T-cell (primary cell): ENCODE measurements at regions not wholly inside any gene's neighbourhood (a gene's known extent, or its start where the extent isn't known, plus 50 kb on each side); places are given as distances from the start of the nearest gene placed in this dataset.

Source experiments
- ATAC-seq, 4 experiments: fragments of 200-7000 bp in 3 of 4; fragments of 150-1000 bp in 1 of 4; cut with Tn5 transposase; replicated peaks in 1 of 4; 1 replicate in 3 of 4; 2 replicates in 1 of 4; pipeline ENCODE4 v1.10.0; 2021; ENCODE audit warnings: moderate library complexity in 3 of 4, mild to moderate bottlenecking in 2 of 4, moderate number of reproducible peaks in 1 of 4
- CTCF ChIA-PET, 2 donors: fragments of 300-600 bp; sonication (Branson Sonifier 250); formaldehyde crosslinking; loops; one replicate each; lab custom pipeline; 2022; ENCODE audit warnings: antibody characterized with exemption in 2 of 2; lab: Charles Lee
- POLR2A ChIA-PET, 2 donors: fragments of 300-600 bp; sonication (Branson Sonifier 250); formaldehyde crosslinking; loops; one replicate each; lab custom pipeline; 2022; ENCODE audit warnings: antibody characterized with exemption in 2 of 2; lab: Charles Lee
- DNase-seq, 35 experiments: peaks; one replicate each; pipeline versions ENCODE4 v3.0.0 to v3.0.0-alpha.2; 2013 to 2023
- H3K27ac ChIP-seq: one replicate; pipeline ENCODE4 v1.5.1; 2013; ENCODE audit warnings: low read length
- H3K27me3 ChIP-seq, 2 experiments: replicated peaks in 1 of 2; 1 replicate in 1 of 2; 2 replicates in 1 of 2; pipeline versions ENCODE4 v1.6.1 to v1.7.0; 2013; ENCODE audit warnings: low read length in 1 of 2, mixed read lengths in 1 of 2; ENCODE audit not compliant: control insufficient read depth in 2 of 2, insufficient read depth in 2 of 2; ENCODE audit errors: extremely low read depth in 1 of 2
- H3K36me3 ChIP-seq, 2 donors: 1 replicate in 1 of 2; 2 replicates in 1 of 2; pipeline versions ENCODE4 v1.6.1 to v1.7.0; 2013; ENCODE audit warnings: low read length in 1 of 2; ENCODE audit not compliant: control insufficient read depth in 2 of 2, insufficient read depth in 1 of 2; ENCODE audit errors: extremely low read depth in 1 of 2
- H3K4me1 ChIP-seq, 2 experiments: 1 replicate in 1 of 2; 2 replicates in 1 of 2; pipeline versions ENCODE4 v1.6.1 to v1.7.0; 2013; ENCODE audit warnings: low read length in 2 of 2, mixed read lengths in 1 of 2; ENCODE audit not compliant: insufficient read depth in 2 of 2, control insufficient read depth in 1 of 2; ENCODE audit errors: extremely low read depth in 1 of 2
- H3K4me3 ChIP-seq, 2 donors: 1 replicate in 1 of 2; 2 replicates in 1 of 2; pipeline versions ENCODE4 v1.5.1 to v1.7.0; 2013; ENCODE audit warnings: mild to moderate bottlenecking in 2 of 2, low read length in 1 of 2, moderate library complexity in 1 of 2; ENCODE audit not compliant: control insufficient read depth in 1 of 2; ENCODE audit errors: extremely low read depth in 1 of 2
- H3K9me3 ChIP-seq: 2 replicates; pipeline ENCODE4 v1.7.0; 2013
- H3K27ac Mint-ChIP-seq, 2 donors: one replicate each; pipeline ENCODE4 v1.8.0; 2020 to 2021; ENCODE audit warnings: mild to moderate bottlenecking in 2 of 2, mixed read lengths in 2 of 2
- H3K27me3 Mint-ChIP-seq, 2 donors: one replicate each; pipeline ENCODE4 v1.8.0; 2021 to 2022; ENCODE audit warnings: mixed read lengths in 2 of 2
- H3K36me3 Mint-ChIP-seq: one replicate; pipeline ENCODE4 v1.8.0; 2021; ENCODE audit warnings: mixed read lengths
- H3K4me1 Mint-ChIP-seq, 3 donors: one replicate each; pipeline ENCODE4 v1.8.0; 2020 to 2022; ENCODE audit warnings: mixed read lengths in 3 of 3, mild to moderate bottlenecking in 1 of 3
- H3K4me3 Mint-ChIP-seq, 3 donors: one replicate each; pipeline ENCODE4 v1.8.0; 2020 to 2022; ENCODE audit warnings: mild to moderate bottlenecking in 3 of 3, mixed read lengths in 3 of 3, moderate library complexity in 3 of 3
- H3K9me3 Mint-ChIP-seq, 3 donors: one replicate each; pipeline ENCODE4 v1.8.0; 2020 to 2022; ENCODE audit warnings: mixed read lengths in 3 of 3
- WGBS: methylation state at CpG from one replicate; pipeline ENCODE4 v1.1.5; 2013; ENCODE audit warnings: missing lambda C conversion rate; ENCODE audit not compliant: insufficient coverage; 5-methylcytosine and 5-hydroxymethylcytosine counted together

- Mint-ChIP-seq H3K9me3 (no peaks in the 10 kb centered on the region), H3K4me1 (no peaks in the 10 kb centered on the region), H3K36me3 (no peaks in the 10 kb centered on the region), H3K4me3 (no peak overlapping the region), H3K27ac (no peak overlapping the region), H3K27me3 (peaks cover 0 to 20% of the 10 kb centered on the region in 2 donors)
- H3K27me3 ChIP-seq: peaks cover 0 to 14% of the 10 kb centered on the region in 2 experiments
- DNase-seq (no peak), ATAC-seq (no peak)
- H3K27ac ChIP-seq: no peak overlapping the region
- no peak overlapping the region for H3K4me3 ChIP-seq
- H3K4me1 ChIP-seq: no peaks in the 10 kb centered on the region
- CTCF ChIA-PET: no interaction called here
- no peaks in the 10 kb centered on the region for H3K36me3 ChIP-seq
- WGBS: 67% methylated on average over 4 of the region's 8 CpGs
- no peaks in the 10 kb centered on the region for H3K9me3 ChIP-seq
- POLR2A ChIA-PET: no interaction called here
Observed at GRCh38 chr2:128410758-128411215, 92.1 kb upstream of the HS6ST1 start.

GRCh38 chr2:128411431-128411830 is 92.8 kb upstream of the HS6ST1 start:
- Mint-ChIP-seq H3K36me3 (no peaks in the 10 kb centered on the region), H3K27ac (no peak overlapping the region), H3K4me1 (no peaks in the 10 kb centered on the region), H3K4me3 (no peak overlapping the region), H3K27me3 (peaks cover 0 to 14% of the 10 kb centered on the region in 2 donors), H3K9me3 (no peaks in the 10 kb centered on the region)
- Histone ChIP-seq H3K36me3 (no peaks in the 10 kb centered on the region), H3K27ac (no peak overlapping the region), H3K4me1 (no peaks in the 10 kb centered on the region), H3K4me3 (no peak overlapping the region), H3K27me3 (peaks cover 0 to 8% of the 10 kb centered on the region in 2 experiments), H3K9me3 (no peaks in the 10 kb centered on the region)
- POLR2A ChIA-PET: no interaction called here
- CTCF ChIA-PET: no interaction called here
- DNase-seq (no peak), ATAC-seq (no peak)
- WGBS: 87% methylated on average over 7 of the region's 9 CpGs

- Mint-ChIP-seq H3K27me3 (peaks cover 0 to 11% of the 10 kb centered on the region in 2 donors), H3K36me3 (no peaks in the 10 kb centered on the region), H3K4me3 (no peak overlapping the region), H3K4me1 (no peaks in the 10 kb centered on the region), H3K9me3 (no peaks in the 10 kb centered on the region), H3K27ac (no peak overlapping the region)
- Histone ChIP-seq H3K27me3 (peaks cover 0 to 11% of the 10 kb centered on the region in 2 experiments), H3K27ac (no peak overlapping the region), H3K9me3 (no peaks in the 10 kb centered on the region), H3K4me3 (no peak overlapping the region), H3K4me1 (no peaks in the 10 kb centered on the region), H3K36me3 (no peaks in the 10 kb centered on the region)
- ATAC-seq (no peak), DNase-seq (no peak)
- ChIA-PET CTCF (no interaction called here), POLR2A (no interaction called here)
- WGBS: 33% methylated on average over 1 of the region's 7 CpGs
Observed at GRCh38 chr2:128412181-128412871, 93.7 kb upstream of the HS6ST1 start.

DNA sequence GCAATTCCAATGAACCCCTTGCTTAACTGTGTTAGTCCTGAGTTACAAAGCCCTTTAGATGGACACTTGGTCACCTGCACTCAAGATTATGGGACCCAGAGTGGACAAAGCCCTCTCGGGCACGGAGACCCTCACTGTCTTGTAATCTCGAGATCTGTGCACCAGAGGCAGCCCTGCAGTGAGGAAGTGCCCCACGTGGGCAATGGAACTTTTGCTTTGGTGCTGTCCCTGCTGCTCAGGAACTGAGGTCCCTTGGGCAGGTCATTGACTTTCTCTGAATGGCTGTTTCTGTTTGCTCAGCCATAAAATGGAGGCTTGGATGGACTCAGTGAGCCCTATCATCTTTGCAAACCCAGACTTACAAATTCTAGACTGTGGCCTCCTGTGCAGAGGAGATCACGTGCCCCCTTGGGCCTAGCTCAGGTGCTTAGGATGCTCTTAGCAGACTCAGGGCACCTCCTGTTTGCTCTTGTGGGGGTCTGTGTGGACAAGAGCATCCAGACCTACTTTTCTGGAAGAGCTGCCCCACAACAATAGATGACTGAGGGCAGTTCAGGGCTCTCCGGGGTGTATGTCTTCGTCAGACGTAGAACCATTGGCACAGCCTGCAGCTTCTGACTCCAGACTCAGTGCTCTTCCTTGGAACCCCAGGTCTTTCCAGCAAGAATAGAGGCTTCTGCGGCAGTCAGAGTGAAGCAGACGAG is 94.5 kb upstream of the HS6ST1 start:
- Histone ChIP-seq H3K27ac (no peak overlapping the region), H3K4me1 (no peaks in the 10 kb centered on the region), H3K4me3 (no peak overlapping the region), H3K36me3 (no peaks in the 10 kb centered on the region), H3K9me3 (no peaks in the 10 kb centered on the region), H3K27me3 (peaks cover 0 to 11% of the 10 kb centered on the region in 2 experiments)
- Mint-ChIP-seq H3K4me3 (no peak overlapping the region), H3K27me3 (peaks cover 0 to 6% of the 10 kb centered on the region in 2 donors), H3K27ac (no peak overlapping the region), H3K36me3 (no peaks in the 10 kb centered on the region), H3K4me1 (no peaks in the 10 kb centered on the region), H3K9me3 (no peaks in the 10 kb centered on the region)
- ChIA-PET POLR2A (no interaction called here), CTCF (no interaction called here)
- 69% methylated on average over 7 of the region's 10 CpGs for WGBS
- no peak for DNase-seq
- ATAC-seq: no peak

GRCh38 chr2:128413718-128414341 is 95.2 kb upstream of the HS6ST1 start:
- ChIA-PET POLR2A (no interaction called here), CTCF (no interaction called here)
- ATAC-seq (no peak), DNase-seq (no peak)
- H3K4me1 Mint-ChIP-seq: no peaks in the 10 kb centered on the region
- no peaks in the 10 kb centered on the region for H3K27me3 Mint-ChIP-seq
- Histone ChIP-seq H3K27me3 (peaks cover 0 to 11% of the 10 kb centered on the region in 2 experiments), H3K9me3 (no peaks in the 10 kb centered on the region), H3K4me1 (no peaks in the 10 kb centered on the region), H3K27ac (no peak overlapping the region), H3K36me3 (no peaks in the 10 kb centered on the region), H3K4me3 (no peak overlapping the region)
- no peak overlapping the region for H3K4me3 Mint-ChIP-seq
- H3K27ac Mint-ChIP-seq: no peak overlapping the region
- WGBS: 80% methylated on average over 1 of the region's 5 CpGs
- no peaks in the 10 kb centered on the region for H3K9me3 Mint-ChIP-seq
- no peaks in the 10 kb centered on the region for H3K36me3 Mint-ChIP-seq

DNA sequence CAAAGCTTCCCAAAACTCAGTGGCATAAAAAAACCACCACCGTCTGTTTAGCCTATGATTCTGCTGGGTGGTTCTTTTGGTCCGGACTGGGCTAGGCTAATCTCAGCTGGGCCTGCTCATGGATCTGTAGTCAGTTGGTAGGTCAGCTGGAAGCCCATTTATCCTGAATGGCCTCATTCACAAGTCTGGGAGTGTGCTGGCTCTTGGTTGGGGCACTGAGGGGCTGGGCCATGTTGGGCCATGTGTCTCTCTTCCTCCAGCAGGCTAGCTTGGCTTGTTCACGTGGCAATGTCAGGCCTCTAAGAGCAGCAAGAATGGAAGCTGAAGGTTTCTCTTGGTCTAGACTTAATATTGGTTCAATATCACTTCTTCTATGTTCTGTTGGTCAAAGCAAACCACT is 95.7 kb upstream of the HS6ST1 start:
- 80% methylated on average over 2 of the region's 3 CpGs for WGBS
- no peak for DNase-seq
- H3K27ac Mint-ChIP-seq: no peak overlapping the region

More for the DNA sequence above, 95.7 kb upstream of the HS6ST1 start:
- Mint-ChIP-seq H3K36me3 (no peaks in the 10 kb centered on the region), H3K9me3 (no peaks in the 10 kb centered on the region), H3K4me3 (no peak overlapping the region), H3K4me1 (no peaks in the 10 kb centered on the region), H3K27me3 (no peaks in the 10 kb centered on the region)
- no peaks in the 10 kb centered on the region for H3K36me3 ChIP-seq
- no peaks in the 10 kb centered on the region for H3K9me3 ChIP-seq
- H3K27me3 ChIP-seq: peaks cover 0 to 11% of the 10 kb centered on the region in 2 experiments
- no peaks in the 10 kb centered on the region for H3K4me1 ChIP-seq
- ChIA-PET CTCF (no interaction called here), POLR2A (no interaction called here)
- no peak overlapping the region for H3K27ac ChIP-seq
- no peak for ATAC-seq
- no peak overlapping the region for H3K4me3 ChIP-seq
